ENCODE measurements at regions not wholly inside any gene's neighbourhood (a gene's known extent, or its start where the extent isn't known, plus 50 kb on each side); places are given as distances from the start of the nearest gene placed in this dataset.

DNA sequence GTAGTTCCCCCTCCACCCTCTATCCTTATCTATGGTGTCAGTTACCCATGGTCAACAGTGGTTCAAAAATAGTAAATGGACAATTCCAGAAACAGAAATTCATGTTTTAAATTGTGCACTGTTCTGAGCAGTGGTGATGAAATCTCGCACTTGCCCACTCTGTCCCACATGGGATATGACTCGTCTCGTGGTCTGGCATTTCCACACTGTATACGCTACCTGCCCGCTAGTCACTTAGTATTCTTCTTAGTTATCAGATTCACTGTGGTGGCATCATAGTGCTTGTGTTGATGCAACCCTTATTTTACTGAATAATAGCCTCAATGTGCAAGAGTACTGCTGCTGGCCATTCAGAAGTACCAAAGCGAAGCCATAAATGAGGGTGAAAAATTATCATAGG lies 507.0 kb downstream of the SNAPC1 start:
- DNase-seq (ENCODE audit: low read depth in 2 of 2): no peak

GRCh38 chr14:62270236-62270635 lies 508.0 kb downstream of the SNAPC1 start:
- no peak for DNase-seq (ENCODE audit: low read depth in 2 of 2)

- no peak for DNase-seq (ENCODE audit: low read depth in 2 of 2)
Observed at GRCh38 chr14:62280366-62280765, 518.1 kb downstream of the SNAPC1 start.

GRCh38 chr14:62283837-62284236 lies 521.6 kb downstream of the SNAPC1 start:
- no peak for DNase-seq (ENCODE audit: low read depth in 2 of 2)

DNA sequence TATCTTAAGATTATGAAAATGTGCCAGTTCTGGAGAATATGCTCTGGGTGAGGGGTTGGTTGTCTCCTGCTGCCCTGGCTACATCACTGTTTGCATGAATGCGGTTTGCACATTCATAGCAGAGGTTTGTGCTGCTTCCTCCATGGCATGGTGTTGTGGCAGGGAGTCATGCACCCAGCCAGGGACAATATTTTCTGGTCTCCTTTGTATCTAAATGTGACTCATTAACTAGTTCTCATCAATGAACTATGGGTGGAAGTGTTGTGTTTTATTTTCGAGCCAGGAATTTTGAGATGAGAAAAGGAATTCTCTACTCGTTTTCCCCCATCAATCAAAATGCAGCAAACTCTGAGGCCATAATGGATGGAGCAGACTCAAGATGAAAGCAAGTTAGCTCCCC lies 527.3 kb downstream of the SNAPC1 start:
- DNase-seq (ENCODE audit: low read depth in 2 of 2): no peak

- DNase-seq (ENCODE audit: low read depth in 2 of 2): no peak
Observed at GRCh38 chr14:62301080-62301479, 538.9 kb downstream of the SNAPC1 start.

DNA sequence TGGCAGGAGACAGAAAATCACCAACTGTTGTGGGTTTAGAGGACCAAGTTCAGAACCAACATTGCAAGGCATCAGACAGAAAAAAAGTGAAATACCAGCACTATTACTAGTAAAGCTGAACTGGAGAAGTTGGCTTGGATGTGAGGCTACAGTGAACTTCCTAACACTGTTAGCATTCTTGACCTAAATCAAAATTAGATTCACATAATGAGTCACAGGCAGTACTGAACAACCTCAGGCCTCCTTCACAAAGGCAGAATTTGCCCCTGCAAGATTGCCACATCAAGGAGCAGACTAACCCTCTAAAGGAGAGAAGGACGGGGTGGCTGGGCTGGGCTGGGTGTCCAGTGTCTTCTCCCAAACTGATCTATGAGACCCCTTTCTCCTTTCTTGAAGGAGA lies 539.7 kb downstream of the SNAPC1 start:
- DNase-seq (ENCODE audit: low read depth in 2 of 2): no peak

- DNase-seq (ENCODE audit: low read depth in 2 of 2): no peak
Observed at GRCh38 chr14:62303437-62303836, 541.2 kb downstream of the SNAPC1 start.

DNA sequence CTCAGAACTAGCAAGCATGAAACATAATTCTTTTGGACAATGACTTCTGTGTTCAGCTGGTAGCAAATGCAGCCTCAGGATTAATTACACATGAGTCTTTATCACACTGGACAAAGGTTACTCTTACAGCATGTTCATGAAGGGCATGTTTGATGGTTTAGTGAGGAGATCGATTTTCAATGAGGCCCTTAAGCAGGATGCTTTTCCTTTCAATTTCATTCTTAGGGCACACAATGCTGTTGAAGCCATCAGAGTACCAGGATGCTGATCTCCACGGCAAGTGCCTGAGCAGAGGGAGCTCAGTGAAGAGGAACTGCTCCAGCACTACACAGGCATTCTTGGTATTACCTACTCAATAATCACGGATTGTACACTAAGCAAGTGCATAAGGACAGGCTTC lies 542.0 kb downstream of the SNAPC1 start:
- DNase-seq (ENCODE audit: low read depth in 2 of 2): no peak

GRCh38 chr14:62307844-62308243 lies 545.6 kb downstream of the SNAPC1 start:
- DNase-seq (ENCODE audit: low read depth in 2 of 2): no peak

DNA sequence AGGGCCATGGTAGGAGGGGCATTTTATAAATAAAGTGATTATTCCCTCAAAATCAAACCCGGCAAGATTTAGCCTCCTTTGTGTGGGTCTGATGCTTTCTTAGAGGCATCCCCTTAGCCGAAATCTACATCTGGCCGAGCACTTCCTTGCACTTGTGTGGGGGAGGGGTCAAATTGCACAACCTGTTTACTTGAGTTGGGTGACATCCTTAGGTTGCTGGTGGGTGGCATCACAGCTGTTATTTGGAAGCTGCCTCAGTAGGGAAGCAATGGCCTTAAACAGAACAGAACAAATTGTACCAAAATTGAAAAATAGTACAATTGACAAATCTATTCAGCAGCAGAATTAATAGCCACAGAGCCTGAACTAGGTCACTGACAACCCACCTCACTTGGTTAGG lies 546.1 kb downstream of the SNAPC1 start:
- no peak for DNase-seq (ENCODE audit: low read depth in 2 of 2)

- DNase-seq (ENCODE audit: low read depth in 2 of 2): no peak
Observed at GRCh38 chr14:62308891-62309290, 546.7 kb downstream of the SNAPC1 start.

- no peak for DNase-seq (ENCODE audit: low read depth in 2 of 2)
Observed at GRCh38 chr14:62313212-62313611, 551.0 kb downstream of the SNAPC1 start.

- DNase-seq (ENCODE audit: low read depth in 2 of 2): no peak
Observed at GRCh38 chr14:62314221-62314620, 552.0 kb downstream of the SNAPC1 start.

DNA sequence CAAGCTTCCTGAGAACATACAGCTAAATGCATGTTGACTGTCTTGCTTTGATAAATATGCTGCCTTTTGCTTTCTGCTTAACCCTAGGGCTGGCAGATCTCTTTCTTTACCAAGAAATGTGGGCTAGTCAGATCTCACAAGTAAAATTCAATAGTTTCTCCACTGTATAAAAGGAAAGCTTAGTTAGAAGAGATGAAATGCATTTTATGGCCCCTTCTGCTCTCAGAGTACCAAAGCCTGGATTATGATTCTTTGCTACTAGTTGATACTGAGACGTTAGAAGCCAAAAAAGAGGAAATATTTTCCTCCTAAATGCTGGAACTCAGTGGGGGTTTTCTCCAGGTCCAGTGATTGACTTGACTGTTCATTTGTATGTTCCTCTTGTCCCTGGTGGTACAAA lies 552.7 kb downstream of the SNAPC1 start:
- no peak for DNase-seq (ENCODE audit: low read depth in 2 of 2)

GRCh38 chr14:62315631-62316030 lies 553.4 kb downstream of the SNAPC1 start:
- DNase-seq (ENCODE audit: low read depth in 2 of 2): no peak

- DNase-seq (ENCODE audit: low read depth in 2 of 2): no peak
Observed at GRCh38 chr14:62322216-62322615, 560.0 kb downstream of the SNAPC1 start.

DNA sequence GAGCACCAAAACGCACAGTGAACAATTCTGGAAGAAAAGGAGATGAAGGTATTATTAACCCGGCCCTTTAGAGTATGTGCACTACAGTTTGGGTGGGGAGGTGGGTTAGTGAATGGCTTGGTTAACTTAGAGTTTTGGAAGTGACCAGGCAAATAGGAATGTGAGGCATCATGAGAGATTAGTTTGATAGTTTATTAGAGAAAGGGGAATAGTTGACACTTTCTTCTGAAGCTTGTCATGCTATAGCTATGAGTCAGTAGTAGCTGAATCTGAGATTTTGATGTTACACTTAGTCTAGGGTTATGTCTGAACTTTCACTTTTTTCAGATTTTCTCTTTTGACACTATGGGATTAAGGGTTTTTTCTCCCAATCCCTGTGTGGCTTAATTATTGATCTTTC lies 567.2 kb downstream of the SNAPC1 start:
- DNase-seq (ENCODE audit: low read depth in 2 of 2): no peak

DNA sequence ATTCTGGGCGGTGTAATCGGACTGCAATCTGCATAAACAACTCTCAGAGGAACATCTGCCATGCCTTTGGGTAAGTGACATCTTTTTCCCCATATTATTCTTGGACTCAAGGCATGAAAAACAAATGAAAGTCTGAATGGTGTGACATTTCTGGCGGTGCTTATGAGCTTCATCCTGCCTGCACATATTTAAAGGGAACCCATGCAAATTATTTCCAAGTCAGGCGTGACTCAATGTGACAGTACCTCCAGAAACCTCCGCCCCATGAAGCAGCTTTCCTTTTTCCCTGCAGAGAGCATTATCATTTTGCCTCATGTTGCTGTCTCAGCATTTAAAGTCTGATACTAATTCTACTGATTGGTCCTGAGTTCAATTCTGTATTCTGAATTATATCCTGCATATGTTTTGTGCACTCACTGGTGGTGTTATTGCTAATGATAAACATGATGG lies 585.4 kb downstream of the SNAPC1 start:
- no peak for DNase-seq (ENCODE audit: low read depth in 2 of 2)

- DNase-seq (ENCODE audit: low read depth in 2 of 2): no peak
Observed at GRCh38 chr14:62357362-62357761, 595.1 kb downstream of the SNAPC1 start.

DNA sequence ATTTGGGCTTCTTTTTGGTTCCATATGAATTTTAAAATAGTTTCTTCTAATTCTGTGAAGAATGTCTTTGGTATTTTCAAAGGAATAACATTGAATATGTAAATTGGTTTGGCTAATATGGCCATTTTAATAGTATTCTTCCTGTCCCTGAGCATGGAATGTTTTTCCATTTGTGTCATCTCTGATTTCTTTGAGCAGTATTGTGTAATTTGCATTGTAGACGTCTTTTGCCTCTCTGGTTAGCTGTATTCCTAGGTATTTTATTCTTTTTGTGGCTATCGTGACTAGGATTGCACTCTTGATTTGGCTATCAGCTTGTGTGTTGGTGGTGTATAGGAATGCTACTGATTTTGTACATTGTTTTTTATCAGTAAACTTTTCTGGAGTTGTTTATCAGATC lies 601.9 kb downstream of the SNAPC1 start:
- DNase-seq (ENCODE audit: low read depth in 2 of 2): no peak

- DNase-seq (ENCODE audit: low read depth in 2 of 2): no peak
Observed at GRCh38 chr14:62364800-62365280, 602.6 kb downstream of the SNAPC1 start.

DNA sequence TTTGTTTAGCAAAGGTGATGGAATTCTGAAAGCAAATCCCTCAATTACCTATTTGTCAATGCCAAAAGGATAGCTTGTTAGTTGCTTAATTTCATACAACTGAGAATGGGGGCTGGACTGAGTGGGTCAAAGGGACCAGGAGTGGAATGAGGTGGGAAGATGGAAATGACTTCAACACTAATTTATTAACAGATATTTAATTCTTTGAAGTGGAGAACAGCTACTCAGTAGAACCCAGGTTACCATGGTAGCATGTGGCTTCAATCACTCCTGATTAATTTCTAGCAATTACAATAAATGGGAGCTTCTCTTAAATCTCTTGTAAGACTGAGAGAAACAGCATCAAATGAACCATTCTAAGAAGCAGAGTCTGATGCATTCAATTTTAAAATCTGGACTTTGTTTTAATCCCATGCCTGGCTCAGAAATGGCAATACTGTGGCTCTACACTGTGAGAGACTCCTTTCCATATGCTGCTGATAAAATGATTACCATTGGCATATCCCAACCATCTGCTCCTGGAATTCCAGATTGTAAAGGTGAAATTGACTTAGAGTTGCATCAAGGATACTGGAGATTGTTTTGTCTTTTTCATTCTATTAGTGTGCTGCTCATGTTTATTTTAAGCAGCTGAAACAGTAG lies 607.8 kb downstream of the SNAPC1 start:
- no peak for DNase-seq (ENCODE audit: low read depth in 2 of 2)

DNA sequence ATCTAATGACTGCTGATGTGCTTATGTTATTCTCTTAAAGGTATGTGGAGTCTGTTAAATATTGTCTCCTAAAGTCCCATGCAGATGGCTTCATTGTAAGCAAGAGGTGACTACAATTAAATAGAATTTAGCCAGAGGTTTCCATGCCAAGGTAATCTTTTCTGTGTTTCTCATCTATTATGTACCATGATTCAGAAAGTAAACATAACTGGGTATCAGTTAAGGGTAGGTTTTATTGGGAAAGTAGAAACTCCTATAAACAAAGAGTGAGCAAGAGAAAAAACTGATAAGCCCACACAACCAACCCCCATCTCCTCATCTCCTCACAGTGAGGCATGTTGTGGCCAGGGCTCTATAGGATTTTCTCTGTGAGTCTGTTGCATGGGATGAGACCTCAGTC lies 611.7 kb downstream of the SNAPC1 start:
- no peak for DNase-seq (ENCODE audit: low read depth in 2 of 2)
